ENCODE measurements at regions not wholly inside any gene's neighbourhood (a gene's known extent, or its start where the extent isn't known, plus 50 kb on each side); places are given as distances from the start of the nearest gene placed in this dataset.

- no peak for TF ChIP-seq CTCF (IDR thresholded peaks at IDR 0.05; ENCODE audit: low read depth, low read length)
- H3K4me3 ChIP-seq (ENCODE audit: low read depth, low read length), result no peak overlapping the region
Measured at GRCh38 chr7:32150039-32150438, 79.8 kb upstream of the PDE1C start.

- H3K4me3 ChIP-seq (ENCODE audit: low read depth, low read length), result no peak overlapping the region
- no peak for TF ChIP-seq CTCF (IDR thresholded peaks at IDR 0.05; ENCODE audit: low read depth, low read length)
Measured at GRCh38 chr7:32147546-32148268, 77.5 kb upstream of the PDE1C start.

- H3K4me3 ChIP-seq (ENCODE audit: low read depth, low read length), result no peak overlapping the region
- TF ChIP-seq CTCF (IDR thresholded peaks at IDR 0.05; ENCODE audit: low read depth, low read length), result no peak
Measured at GRCh38 chr7:32145911-32146310, 75.7 kb upstream of the PDE1C start.

- TF ChIP-seq CTCF (IDR thresholded peaks at IDR 0.05; ENCODE audit: low read depth, low read length), result no peak
- no peak overlapping the region for H3K4me3 ChIP-seq (ENCODE audit: low read depth, low read length)
Measured at GRCh38 chr7:32144676-32145075, 74.5 kb upstream of the PDE1C start.

GRCh38 chr7:32143301-32143700, 73.1 kb upstream of the PDE1C start:
- H3K4me3 ChIP-seq (ENCODE audit: low read depth, low read length), result no peak overlapping the region
- no peak for TF ChIP-seq CTCF (IDR thresholded peaks at IDR 0.05; ENCODE audit: low read depth, low read length)

GRCh38 chr7:32142649-32143048, 72.4 kb upstream of the PDE1C start:
- TF ChIP-seq CTCF (IDR thresholded peaks at IDR 0.05; ENCODE audit: low read depth, low read length), result no peak
- H3K4me3 ChIP-seq (ENCODE audit: low read depth, low read length), result no peak overlapping the region

GRCh38 chr7:32140210-32140939, 70.2 kb upstream of the PDE1C start:
- no peak overlapping the region for H3K4me3 ChIP-seq (ENCODE audit: low read depth, low read length)
- no peak for TF ChIP-seq CTCF (IDR thresholded peaks at IDR 0.05; ENCODE audit: low read depth, low read length)
